ENCODE measurements at regions not wholly inside any gene's neighbourhood (a gene's known extent, or its start where the extent isn't known, plus 50 kb on each side); places are given as distances from the start of the nearest gene placed in this dataset.

DNA sequence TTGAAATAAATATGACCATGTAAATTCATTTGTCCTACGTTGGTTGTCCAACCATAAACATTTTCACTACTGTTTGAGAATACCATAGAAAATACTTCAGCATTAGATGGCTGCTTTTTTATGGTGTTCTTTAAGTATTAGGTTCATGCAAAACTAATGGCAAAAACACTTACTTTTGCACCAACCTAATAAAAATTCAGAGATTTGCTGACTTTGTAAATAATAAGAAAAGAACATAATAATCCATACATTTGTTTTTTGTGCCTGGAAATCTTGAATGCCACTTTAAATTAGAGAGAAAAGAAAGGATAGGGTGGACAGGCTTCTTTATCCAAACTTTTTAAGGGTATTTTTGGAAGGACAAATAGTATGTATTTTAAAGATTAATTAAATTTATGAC lies 719.7 kb upstream of the TYRP1 start:
- DNase-seq = no peak

DNA sequence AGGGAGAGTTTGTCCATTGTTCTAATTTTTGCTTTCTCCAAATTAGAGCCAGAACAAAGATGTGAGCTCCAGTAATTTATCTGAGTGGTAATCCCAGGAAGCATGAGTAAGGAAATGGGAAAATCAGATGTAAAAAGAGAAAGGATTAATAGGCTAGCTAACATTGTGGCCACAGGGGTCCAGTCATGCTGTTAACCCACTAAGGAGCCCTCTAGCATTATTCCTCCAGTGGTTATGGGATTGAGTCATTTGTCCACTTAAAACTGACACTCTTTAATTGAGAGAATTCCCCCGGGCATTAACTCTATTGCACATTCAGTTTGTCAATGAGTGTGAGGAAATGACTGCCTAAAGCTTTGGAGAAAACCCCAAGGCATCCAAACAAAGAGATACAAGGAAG lies 700.3 kb upstream of the TYRP1 start:
- DNase-seq = no peak

DNA sequence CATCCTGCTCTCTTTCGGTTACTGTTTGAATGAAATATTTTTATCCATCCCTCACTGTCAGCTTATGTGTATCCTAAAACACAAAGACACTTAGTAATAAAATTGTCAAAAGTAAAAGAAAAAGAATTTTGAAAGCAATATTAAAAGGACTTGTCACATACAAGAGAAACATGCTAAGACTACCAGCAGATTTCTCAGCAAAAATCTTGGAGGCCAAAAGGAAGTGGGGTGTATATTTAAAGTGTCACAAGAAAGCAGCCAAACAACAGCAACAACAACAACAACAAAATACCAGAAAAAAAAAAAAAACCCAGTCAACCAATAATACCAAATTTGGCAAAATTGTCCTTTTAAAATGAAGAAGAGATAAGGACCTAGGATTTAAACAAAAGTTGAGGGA lies 678.7 kb upstream of the TYRP1 start:
- DNase-seq = no peak

DNA sequence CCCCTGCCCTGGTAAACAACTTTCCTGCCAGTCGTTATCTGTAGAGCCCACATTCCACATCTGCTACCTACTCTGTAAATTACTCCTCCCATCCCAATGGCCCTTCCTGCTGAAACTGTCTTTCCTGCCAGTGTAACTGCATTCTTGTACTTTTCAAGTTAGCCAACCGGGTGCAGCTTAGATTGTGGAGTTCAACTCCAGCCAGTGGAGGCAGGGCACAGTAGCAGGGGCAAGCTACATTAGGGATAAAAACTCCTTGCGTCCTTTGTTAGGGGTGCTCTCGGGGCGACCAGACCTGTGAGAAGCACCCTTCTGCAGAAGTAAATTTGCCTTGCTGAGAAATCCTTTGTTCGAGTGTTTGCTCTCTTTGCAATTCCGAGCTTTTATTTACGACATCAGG lies 639.0 kb upstream of the TYRP1 start:
- no peak for DNase-seq

- DNase-seq = no peak
Measured at GRCh38 chr9:12056874-12057273, 636.3 kb upstream of the TYRP1 start.

- no peak for DNase-seq
Measured at GRCh38 chr9:12060067-12060466, 633.1 kb upstream of the TYRP1 start.

DNA sequence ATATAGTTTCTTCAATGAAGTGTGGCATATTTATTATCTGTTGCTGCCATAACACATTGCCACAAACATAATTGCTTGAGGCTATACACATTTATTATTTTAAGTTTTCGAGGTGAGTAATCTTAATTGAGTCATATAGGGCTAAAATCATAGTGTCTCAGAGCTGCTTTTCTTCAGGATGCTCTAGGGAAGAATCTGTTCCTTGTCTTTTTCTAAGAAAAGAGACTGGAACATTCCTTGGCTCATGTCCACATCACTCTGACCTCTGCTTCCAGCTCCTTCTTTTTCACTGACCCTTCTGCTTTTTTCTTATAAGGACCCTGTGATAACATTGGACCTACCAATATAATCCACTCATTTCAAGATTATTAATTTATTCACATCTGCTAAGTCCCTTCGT lies 632.4 kb upstream of the TYRP1 start:
- DNase-seq = no peak

GRCh38 chr9:12065050-12065449 lies 628.1 kb upstream of the TYRP1 start:
- DNase-seq = no peak

- DNase-seq = no peak
Measured at GRCh38 chr9:12065686-12066085, 627.5 kb upstream of the TYRP1 start.

DNA sequence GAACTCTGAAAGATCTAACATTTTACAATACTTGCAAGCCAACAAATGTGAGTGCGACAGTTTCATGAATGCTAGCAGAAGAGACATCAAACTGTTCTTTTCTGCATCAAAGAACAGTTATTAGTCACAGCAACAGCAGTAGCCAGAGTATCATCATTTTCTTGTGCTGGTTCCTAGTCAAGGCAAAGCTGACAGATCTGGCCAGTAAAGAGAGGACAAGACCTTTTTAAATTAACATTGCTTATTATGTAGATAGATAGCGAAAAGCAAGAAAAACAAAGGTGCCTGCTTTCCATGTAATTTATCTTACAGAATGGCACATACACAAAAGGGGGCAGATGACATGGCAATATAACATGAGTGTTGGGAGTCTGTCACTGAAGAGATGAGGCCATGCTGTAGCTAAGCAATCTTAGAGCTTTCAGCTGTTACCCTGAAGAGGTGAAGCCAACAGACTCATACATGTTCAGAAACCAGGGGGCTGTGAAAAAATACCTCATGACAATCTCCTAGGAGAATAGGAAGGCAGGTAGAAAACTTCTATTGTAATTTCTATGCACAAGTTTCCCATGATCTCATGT lies 626.6 kb upstream of the TYRP1 start:
- DNase-seq = no peak

- DNase-seq = peak; percentile 65
Measured at GRCh38 chr9:12069366-12069765, 623.8 kb upstream of the TYRP1 start.

DNA sequence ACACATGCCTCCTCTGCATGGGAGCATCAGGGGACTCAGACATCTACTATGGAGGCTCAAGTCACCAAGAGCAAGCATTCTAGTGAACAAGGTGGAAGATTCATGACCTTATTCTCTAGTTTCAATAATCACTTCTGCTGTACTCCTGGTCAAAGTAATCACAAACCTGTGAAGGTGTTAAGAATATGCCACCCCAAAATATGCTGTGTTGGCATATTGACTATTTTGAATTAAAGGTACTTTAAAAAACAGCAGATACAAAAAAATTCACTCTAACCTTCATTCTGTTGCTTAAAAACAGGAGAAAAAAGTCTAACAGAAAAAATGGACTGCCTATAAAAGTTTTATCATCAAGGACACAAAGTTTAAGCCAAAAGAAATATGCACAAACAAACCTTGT lies 607.8 kb upstream of the TYRP1 start:
- DNase-seq = no peak

DNA sequence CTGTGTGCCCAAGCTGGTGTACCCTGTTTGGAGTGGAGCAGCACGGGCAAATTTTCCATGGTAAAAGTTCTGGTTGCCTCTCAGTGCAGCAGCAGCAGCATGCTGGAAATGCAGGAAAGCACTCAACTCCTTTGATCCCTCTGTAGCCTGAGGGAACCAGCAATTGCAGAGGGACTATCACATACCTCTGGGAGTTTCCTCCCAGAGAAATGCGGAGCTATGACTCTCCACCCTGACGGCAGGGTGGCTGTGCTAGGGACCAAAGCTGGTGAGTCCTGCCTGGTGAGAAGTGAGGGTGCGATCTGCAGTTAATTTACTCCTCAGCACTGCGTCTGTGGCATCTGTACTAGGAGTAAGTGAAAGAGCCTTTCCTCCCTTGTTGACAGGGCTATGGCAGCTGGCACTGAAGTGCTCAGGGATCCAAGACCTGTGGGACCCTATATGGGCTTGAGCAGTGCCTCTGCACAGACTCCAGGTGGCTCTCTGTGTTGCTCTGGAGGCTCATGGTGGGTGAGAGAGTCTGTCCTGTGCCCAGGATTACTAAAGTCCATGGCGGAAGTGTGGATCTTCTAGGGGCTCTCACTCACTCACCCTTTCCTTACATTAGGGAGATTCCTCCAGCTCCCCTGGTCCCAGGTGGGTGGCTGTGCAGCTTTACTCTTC lies 601.2 kb upstream of the TYRP1 start:
- no peak for DNase-seq

- DNase-seq = no peak
Measured at GRCh38 chr9:12094046-12094445, 599.1 kb upstream of the TYRP1 start.

DNA sequence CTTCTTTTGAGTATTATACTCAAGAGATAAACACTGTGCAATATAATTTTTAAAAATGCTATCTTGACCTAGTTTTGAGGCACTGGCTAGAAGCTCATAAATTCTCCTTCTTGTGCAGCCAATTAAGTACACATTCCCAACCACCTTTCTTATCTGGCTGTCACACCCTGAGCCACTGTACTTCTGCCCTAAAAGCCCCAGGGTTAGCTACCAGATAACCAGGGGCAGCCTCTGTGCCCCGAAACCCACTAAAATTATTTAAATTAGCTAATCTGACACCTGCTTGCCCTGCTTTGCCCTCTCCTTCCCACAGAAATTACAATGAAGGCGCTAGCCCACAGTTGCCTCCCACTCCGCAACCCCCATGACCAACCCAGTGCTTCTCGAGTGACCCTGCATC lies 597.3 kb upstream of the TYRP1 start:
- no peak for DNase-seq

GRCh38 chr9:12133416-12133815 lies 559.8 kb upstream of the TYRP1 start:
- DNase-seq = no peak

GRCh38 chr9:12141422-12141821 lies 551.8 kb upstream of the TYRP1 start:
- DNase-seq = no peak

DNA sequence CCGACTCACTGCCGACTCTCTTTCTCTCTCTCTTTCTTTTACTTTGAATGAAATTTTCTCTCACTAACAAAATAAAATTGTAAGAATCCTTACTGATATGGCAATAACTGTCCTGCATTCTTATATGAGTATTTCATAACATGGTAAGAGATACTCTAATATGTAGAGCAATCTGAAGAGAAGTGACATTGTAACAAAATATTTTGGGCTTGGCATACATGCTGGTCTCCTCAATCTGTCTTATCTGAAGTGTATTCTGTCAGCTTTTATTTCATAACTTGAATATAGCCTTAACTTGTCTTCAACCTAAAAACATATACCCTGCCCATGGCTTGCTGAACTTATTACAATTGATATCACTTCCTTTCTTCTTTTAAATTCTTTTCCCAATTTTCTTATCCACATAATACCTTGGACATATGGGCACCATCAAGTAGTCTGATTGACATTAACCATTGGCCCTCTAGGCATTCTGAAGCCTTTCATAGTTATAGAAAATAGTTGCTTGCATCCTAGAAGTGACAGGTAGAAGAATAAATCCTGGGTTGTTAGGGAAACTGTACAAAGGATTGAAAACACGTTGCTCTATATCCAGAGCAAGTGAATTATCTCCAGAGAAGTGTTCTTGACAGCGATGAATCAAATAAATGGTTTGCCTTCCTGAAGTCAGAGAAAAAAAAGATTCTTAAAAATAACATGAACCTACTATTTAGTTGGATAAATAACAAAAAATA lies 537.6 kb upstream of the TYRP1 start:
- no peak for DNase-seq

GRCh38 chr9:12162181-12162815 lies 530.9 kb upstream of the TYRP1 start:
- no peak for DNase-seq

- no peak for DNase-seq
Measured at GRCh38 chr9:12163723-12164458, 529.3 kb upstream of the TYRP1 start.

DNA sequence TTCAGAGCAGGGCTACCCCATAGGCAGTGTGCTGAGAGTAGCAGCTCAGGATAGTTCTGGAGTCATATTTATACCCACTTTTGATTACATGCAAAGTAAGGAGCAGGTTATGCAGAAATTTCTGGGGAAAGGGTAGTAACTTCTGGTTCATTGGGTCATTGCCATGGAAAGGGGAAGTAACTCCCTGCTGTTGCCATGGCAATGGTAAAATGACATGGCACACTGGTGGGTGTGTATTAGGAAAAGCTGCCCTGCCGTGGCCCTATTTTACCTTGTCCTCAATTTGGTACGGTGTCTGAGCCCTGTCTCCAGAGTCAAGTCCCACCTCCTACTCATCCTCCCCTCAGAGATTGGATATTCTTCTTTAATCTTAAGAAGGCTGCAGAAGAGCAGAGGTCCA lies 526.7 kb upstream of the TYRP1 start:
- no peak for DNase-seq

DNA sequence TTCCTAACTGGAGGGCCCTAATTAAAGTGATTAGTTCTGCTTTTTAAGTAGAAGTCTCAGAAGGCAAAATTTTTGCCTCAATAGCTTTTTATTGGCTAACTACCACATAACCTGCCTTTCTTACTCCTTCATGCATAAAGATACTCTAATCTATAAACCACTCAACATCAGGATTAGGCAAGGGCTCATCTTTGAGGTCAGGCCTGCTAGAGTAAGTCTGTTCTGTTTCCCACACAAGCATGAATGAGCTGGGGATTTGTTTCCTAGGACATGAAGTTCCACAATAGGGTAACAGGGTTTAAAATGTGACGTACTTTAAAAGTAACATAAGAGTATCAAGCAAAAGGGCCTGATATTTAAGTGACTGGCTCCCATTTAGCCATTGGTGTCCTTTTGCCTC lies 522.7 kb upstream of the TYRP1 start:
- peak; percentile 3 for DNase-seq

DNA sequence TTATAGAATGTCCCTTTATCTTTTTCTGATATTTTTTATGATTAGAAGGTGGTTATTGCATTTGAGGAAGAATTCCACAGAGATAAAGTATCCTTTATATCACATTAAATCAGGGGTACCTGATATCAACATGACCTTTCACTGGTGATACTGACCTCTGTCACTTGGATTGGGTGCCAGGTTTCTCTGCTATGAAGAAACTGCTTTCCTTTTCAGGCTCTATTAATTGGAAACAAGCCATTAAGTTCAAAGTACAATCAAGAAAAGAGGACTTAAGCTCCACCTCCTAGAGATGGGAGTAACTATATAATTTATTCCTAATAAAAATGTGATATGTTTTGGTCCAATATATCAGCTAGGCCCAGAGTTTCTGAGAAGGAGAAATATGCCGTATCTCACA lies 514.6 kb upstream of the TYRP1 start:
- no peak for DNase-seq
